ENCODE measurements at regions not wholly inside any gene's neighbourhood (a gene's known extent, or its start where the extent isn't known, plus 50 kb on each side); places are given as distances from the start of the nearest gene placed in this dataset.

DNA sequence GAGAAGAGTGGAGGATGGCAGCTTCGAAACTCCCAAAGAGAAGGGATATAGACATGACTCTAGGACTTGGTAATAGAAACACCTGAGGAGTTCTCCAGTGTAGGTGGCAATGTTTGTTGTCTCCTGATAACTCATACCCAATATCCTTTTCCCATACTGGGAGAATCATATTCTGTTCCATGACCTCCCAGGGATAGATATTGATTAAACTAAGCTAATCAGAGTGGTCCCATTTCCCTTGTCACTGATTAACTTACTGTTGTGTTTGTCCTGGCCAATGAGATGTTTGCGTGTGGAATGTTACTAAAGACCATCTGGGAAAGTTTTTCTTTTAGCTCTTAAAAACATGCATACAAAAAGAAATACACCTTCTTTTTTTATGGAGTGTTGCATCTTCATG is 85.6 kb downstream of the RPL22L1 start:
- H3K4me1 ChIP-seq (ENCODE audit: insufficient read depth, low read length, poor library complexity, severe bottlenecking), result no peaks in the 10 kb centered on the region
- no peak overlapping the region for H3K4me2 ChIP-seq (ENCODE audit: low read depth, low read length, poor library complexity, severe bottlenecking)
- H4K20me1 ChIP-seq (ENCODE audit: insufficient read depth, low read length, poor library complexity, severe bottlenecking), result no peaks in the 10 kb centered on the region
- H3K9ac ChIP-seq (ENCODE audit: low read depth, low read length, poor library complexity, severe bottlenecking), result no peak overlapping the region
- H3K79me2 ChIP-seq (ENCODE audit: insufficient read depth, low read length), result no peaks in the 10 kb centered on the region
- no peaks in the 10 kb centered on the region for H3K27me3 ChIP-seq (ENCODE audit: insufficient read depth, low read length, poor library complexity, severe bottlenecking)
- H2AFZ ChIP-seq (ENCODE audit: low read length), result no peak overlapping the region
- no peaks in the 10 kb centered on the region for H3K9me3 ChIP-seq (ENCODE audit: insufficient read depth, low read depth, low read length)
- no peaks in the 10 kb centered on the region for H3F3A ChIP-seq (ENCODE audit: low read depth)
- TF ChIP-seq, protein P1, sequence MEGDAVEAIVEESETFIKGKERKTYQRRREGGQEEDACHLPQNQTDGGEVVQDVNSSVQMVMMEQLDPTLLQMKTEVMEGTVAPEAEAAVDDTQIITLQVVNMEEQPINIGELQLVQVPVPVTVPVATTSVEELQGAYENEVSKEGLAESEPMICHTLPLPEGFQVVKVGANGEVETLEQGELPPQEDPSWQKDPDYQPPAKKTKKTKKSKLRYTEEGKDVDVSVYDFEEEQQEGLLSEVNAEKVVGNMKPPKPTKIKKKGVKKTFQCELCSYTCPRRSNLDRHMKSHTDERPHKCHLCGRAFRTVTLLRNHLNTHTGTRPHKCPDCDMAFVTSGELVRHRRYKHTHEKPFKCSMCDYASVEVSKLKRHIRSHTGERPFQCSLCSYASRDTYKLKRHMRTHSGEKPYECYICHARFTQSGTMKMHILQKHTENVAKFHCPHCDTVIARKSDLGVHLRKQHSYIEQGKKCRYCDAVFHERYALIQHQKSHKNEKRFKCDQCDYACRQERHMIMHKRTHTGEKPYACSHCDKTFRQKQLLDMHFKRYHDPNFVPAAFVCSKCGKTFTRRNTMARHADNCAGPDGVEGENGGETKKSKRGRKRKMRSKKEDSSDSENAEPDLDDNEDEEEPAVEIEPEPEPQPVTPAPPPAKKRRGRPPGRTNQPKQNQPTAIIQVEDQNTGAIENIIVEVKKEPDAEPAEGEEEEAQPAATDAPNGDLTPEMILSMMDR (conservative IDR thresholded peaks at IDR 0.05; ENCODE audit: low read length), result no peak
- no peak overlapping the region for H3K4me3 ChIP-seq (ENCODE audit: low read length, poor library complexity, severe bottlenecking)
- 0 out of 2 replicates have a peak, but pooled peaks cover 4% of the 10 kb centered on the region for H3K9me2 ChIP-seq (replicated peaks; ENCODE audit: low read depth, low read length)
- H3K36me3 ChIP-seq (ENCODE audit: insufficient read depth, low read length), result no peaks in the 10 kb centered on the region

DNA sequence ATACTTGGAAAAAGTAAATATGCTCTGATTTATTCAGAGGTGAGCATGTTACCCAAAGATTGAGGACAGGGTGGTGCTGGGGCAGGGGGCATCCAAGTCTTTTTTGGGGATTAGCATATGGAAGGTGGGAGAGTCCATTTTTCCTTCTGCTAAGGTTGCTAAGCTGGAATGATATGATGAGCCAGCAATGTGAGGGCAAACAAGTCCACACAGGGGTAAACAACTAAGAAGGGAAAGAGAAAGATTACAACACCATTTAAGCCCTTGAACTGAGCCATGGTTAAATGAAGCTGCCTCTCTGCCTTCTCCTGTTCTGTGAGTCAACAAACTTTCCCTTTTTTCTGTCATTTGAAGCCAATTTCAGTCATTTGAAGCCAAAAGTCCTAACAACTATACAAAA is 89.0 kb downstream of the RPL22L1 start:
- peaks cover 5% of the 10 kb centered on the region; the same call in 1 of the 2 replicates for H3K9me3 ChIP-seq (ENCODE audit: insufficient read depth, low read depth, low read length)
- H3K27me3 ChIP-seq (ENCODE audit: insufficient read depth, low read length, poor library complexity, severe bottlenecking), result no peaks in the 10 kb centered on the region
- no peak for TF ChIP-seq EZH2phosphoT487 (IDR thresholded peaks at IDR 0.05; ENCODE audit: borderline replicate concordance)
- TF ChIP-seq, protein P1 (conservative IDR thresholded peaks at IDR 0.05; ENCODE audit: low read length), result no peak
- no peak overlapping the region for H3K9ac ChIP-seq (ENCODE audit: low read depth, low read length, poor library complexity, severe bottlenecking)
- H3K79me2 ChIP-seq (ENCODE audit: insufficient read depth, low read length), result no peaks in the 10 kb centered on the region
- H3K4me1 ChIP-seq (ENCODE audit: insufficient read depth, low read length, poor library complexity, severe bottlenecking), result no peaks in the 10 kb centered on the region
- H4K20me1 ChIP-seq (ENCODE audit: insufficient read depth, low read length, poor library complexity, severe bottlenecking), result no peaks in the 10 kb centered on the region
- H3K9me2 ChIP-seq (replicated peaks; ENCODE audit: low read depth, low read length), result no peaks in the 10 kb centered on the region
- H3K4me2 ChIP-seq (ENCODE audit: low read depth, low read length, poor library complexity, severe bottlenecking), result no peak overlapping the region
- H3K4me3 ChIP-seq (ENCODE audit: low read length, poor library complexity, severe bottlenecking), result no peak overlapping the region
- H3K36me3 ChIP-seq (ENCODE audit: insufficient read depth, low read length), result no peaks in the 10 kb centered on the region
- H2AFZ ChIP-seq (ENCODE audit: low read length), result no peak overlapping the region
- no peaks in the 10 kb centered on the region for H3F3A ChIP-seq (ENCODE audit: low read depth)

DNA sequence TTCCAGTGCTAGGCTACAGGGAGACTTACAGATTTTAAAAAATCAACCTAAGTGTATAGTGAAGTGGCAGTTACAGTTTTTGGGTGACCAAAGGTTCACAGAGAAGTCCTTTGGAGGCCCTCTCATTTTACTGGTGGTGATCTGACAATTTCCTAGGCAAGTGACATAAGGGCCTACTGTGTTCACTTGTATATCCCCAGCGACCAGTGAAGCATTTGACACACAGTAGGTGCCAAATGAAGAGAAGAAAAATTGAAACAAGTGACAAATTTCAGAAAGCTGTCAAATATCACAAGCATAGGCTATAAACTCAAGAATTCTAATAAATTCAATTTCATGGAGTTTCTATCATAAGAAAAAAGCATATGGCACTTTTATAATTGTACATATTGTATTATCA is 89.5 kb downstream of the RPL22L1 start:
- no peaks in the 10 kb centered on the region for H3K27me3 ChIP-seq (ENCODE audit: insufficient read depth, low read length, poor library complexity, severe bottlenecking)
- no peak overlapping the region for H2AFZ ChIP-seq (ENCODE audit: low read length)
- H3K4me3 ChIP-seq (ENCODE audit: low read length, poor library complexity, severe bottlenecking), result no peak overlapping the region
- no peaks in the 10 kb centered on the region for H3K79me2 ChIP-seq (ENCODE audit: insufficient read depth, low read length)
- H3K9me2 ChIP-seq (replicated peaks; ENCODE audit: low read depth, low read length), result no peaks in the 10 kb centered on the region
- H3F3A ChIP-seq (ENCODE audit: low read depth), result no peaks in the 10 kb centered on the region
- H3K36me3 ChIP-seq (ENCODE audit: insufficient read depth, low read length), result no peaks in the 10 kb centered on the region
- H3K9ac ChIP-seq (ENCODE audit: low read depth, low read length, poor library complexity, severe bottlenecking), result no peak overlapping the region
- no peaks in the 10 kb centered on the region for H4K20me1 ChIP-seq (ENCODE audit: insufficient read depth, low read length, poor library complexity, severe bottlenecking)
- H3K4me2 ChIP-seq (ENCODE audit: low read depth, low read length, poor library complexity, severe bottlenecking), result no peak overlapping the region
- TF ChIP-seq, protein P1 (conservative IDR thresholded peaks at IDR 0.05; ENCODE audit: low read length), result no peak
- no peak for TF ChIP-seq EZH2phosphoT487 (IDR thresholded peaks at IDR 0.05; ENCODE audit: borderline replicate concordance)
- peaks cover 5% of the 10 kb centered on the region; the same call in 1 of the 2 replicates for H3K9me3 ChIP-seq (ENCODE audit: insufficient read depth, low read depth, low read length)
- H3K4me1 ChIP-seq (ENCODE audit: insufficient read depth, low read length, poor library complexity, severe bottlenecking), result no peaks in the 10 kb centered on the region
